Testis (tissue), 2 donors: ENCODE measurements at regions not wholly inside any gene's neighbourhood (a gene's known extent, or its start where the extent isn't known, plus 50 kb on each side); places are given as distances from the start of the nearest gene placed in this dataset.

Source experiments
- DNase-seq: peaks from one replicate; pipeline ENCODE4 v3.0.0-alpha.2; 2019
- H3K27ac ChIP-seq, 2 donors: fragments of 200-600 bp; sonication (generic); one replicate each; pipeline ENCODE4 v1.5.1; 2019
- H3K27me3 ChIP-seq: fragments of 200-600 bp; sonication (generic); one replicate; pipeline ENCODE4 v1.5.1; 2019
- H3K36me3 ChIP-seq: fragments of 200-600 bp; sonication (generic); one replicate; pipeline ENCODE4 v1.5.1; 2017; ENCODE audit warnings: low read depth; ENCODE audit errors: missing control alignments
- H3K4me1 ChIP-seq: fragments of 200-600 bp; sonication (generic); one replicate; pipeline ENCODE4 v1.5.1; 2019
- H3K4me3 ChIP-seq, 2 donors: fragments of 200-600 bp; sonication (generic); one replicate each; pipeline ENCODE4 v1.5.1; 2017 to 2019
- H3K9me3 ChIP-seq: fragments of 200-600 bp; sonication (generic); one replicate; pipeline ENCODE4 v1.5.1; 2017
- CTCF ChIP-seq, 3 experiments: fragments of 450-650 bp in 2 of 3; fragments of 200-600 bp in 1 of 3; sonication (generic) in 1 of 3; IDR thresholded peaks; one replicate each; pipeline ENCODE4 v1.5.1; 2016 to 2019; ENCODE audit warnings: antibody characterized with exemption in 3 of 3, mild to moderate bottlenecking in 2 of 3, moderate library complexity in 1 of 3
- POLR2A ChIP-seq: fragments of 450-650 bp; IDR thresholded peaks from one replicate; pipeline ENCODE4 v1.6.1; 2017; ENCODE audit warnings: antibody characterized with exemption, mild to moderate bottlenecking, moderate library complexity
- WGBS, 2 donors: methylation state at CpG; one replicate each; pipeline ENCODE4 v1.1.5; 2018; 5-methylcytosine and 5-hydroxymethylcytosine counted together
- intact Hi-C: fragments of 100-400 bp; cut with DNase I; formaldehyde crosslinking; loops from one replicate; pipeline ENCODE4 v1.15.1; 2023; ENCODE audit warnings: low total_unique reads

- Histone ChIP-seq H3K27me3 (no peaks in the 10 kb centered on the region), H3K27ac (no peak overlapping the region), H3K4me1 (no peaks in the 10 kb centered on the region), H3K9me3 (no peaks in the 10 kb centered on the region), H3K36me3 (no peaks in the 10 kb centered on the region), H3K4me3 (no peak overlapping the region)
- 88 to 90% methylated on average over 4 to 5 of the region's 5 CpGs for WGBS, 2 donors
- no peak for DNase-seq
- TF ChIP-seq POLR2A (no peak), CTCF (IDR thresholded peaks at IDR 0.05) (no peak)
- intact Hi-C loops, result no loop called here
These were observed 1276.9 kb downstream of the TBC1D22A start for GRCh38 chr22:48039326-48039725.

- WGBS, 2 donors, result 82 to 92% methylated on average over 4 of the region's 4 CpGs
These were observed 1275.2 kb downstream of the TBC1D22A start for GRCh38 chr22:48037618-48038017.

GRCh38 chr22:48035897-48036296 lies 1273.4 kb downstream of the TBC1D22A start:
- intact Hi-C loops, result no loop called here
- H3K4me1 ChIP-seq, result no peaks in the 10 kb centered on the region
- H3K36me3 ChIP-seq, result no peaks in the 10 kb centered on the region
- WGBS, 2 donors, result 90 to 93% methylated on average over 12 of the region's 12 CpGs
- DNase-seq, result no peak
- no peak overlapping the region for H3K4me3 ChIP-seq
- no peaks in the 10 kb centered on the region for H3K9me3 ChIP-seq
- H3K27ac ChIP-seq, result no peak overlapping the region
- H3K27me3 ChIP-seq, result no peaks in the 10 kb centered on the region
- no peak for TF ChIP-seq POLR2A
- TF ChIP-seq CTCF (IDR thresholded peaks at IDR 0.05), result no peak

More at GRCh38 chr22:48037618-48038017, 1275.2 kb downstream of the TBC1D22A start:
- Histone ChIP-seq H3K27ac (no peak overlapping the region), H3K27me3 (no peaks in the 10 kb centered on the region), H3K4me1 (no peaks in the 10 kb centered on the region), H3K4me3 (no peak overlapping the region), H3K36me3 (no peaks in the 10 kb centered on the region), H3K9me3 (no peaks in the 10 kb centered on the region)
- TF ChIP-seq POLR2A, result no peak
- TF ChIP-seq CTCF (IDR thresholded peaks at IDR 0.05), result no peak
- intact Hi-C loops, result no loop called here
- DNase-seq, result no peak

- Histone ChIP-seq H3K4me3 (no peak overlapping the region), H3K9me3 (no peaks in the 10 kb centered on the region), H3K36me3 (no peaks in the 10 kb centered on the region), H3K27ac (no peak overlapping the region), H3K4me1 (no peaks in the 10 kb centered on the region), H3K27me3 (no peaks in the 10 kb centered on the region)
- no peak for DNase-seq
- WGBS, 2 donors, result 86 to 89% methylated on average over 6 of the region's 6 CpGs
- intact Hi-C loops, result no loop called here
- TF ChIP-seq POLR2A (no peak), CTCF (IDR thresholded peaks at IDR 0.05) (no peak)
These were observed 1269.1 kb downstream of the TBC1D22A start for GRCh38 chr22:48031589-48031988.

- Histone ChIP-seq H3K27me3 (no peaks in the 10 kb centered on the region), H3K4me1 (no peaks in the 10 kb centered on the region), H3K4me3 (no peak overlapping the region), H3K27ac (no peak overlapping the region), H3K36me3 (no peaks in the 10 kb centered on the region), H3K9me3 (no peaks in the 10 kb centered on the region)
- intact Hi-C loops, result no loop called here
- DNase-seq, result no peak
- WGBS, 2 donors, result 84 to 97% methylated on average over 2 of the region's 2 CpGs
- TF ChIP-seq CTCF (IDR thresholded peaks at IDR 0.05) (no peak), POLR2A (no peak)
These were observed 1262.6 kb downstream of the TBC1D22A start for GRCh38 chr22:48025096-48025495.
